GM12878 (cell line): ENCODE measurements at regions not wholly inside any gene's neighbourhood (a gene's known extent, or its start where the extent isn't known, plus 50 kb on each side); places are given as distances from the start of the nearest gene placed in this dataset.
A peak's percentile ranks its signal among the peaks of the same experiment; 100 is the strongest.

ENCODE experiments used
- CTCF ChIP-seq, 3 experiments: IDR thresholded peaks in 2 of 3; conservative IDR thresholded peaks in 1 of 3; 2 replicates each; pipeline ENCODE4 v1.5.1; 2011; ENCODE audit warnings: low read depth in 3 of 3, low read length in 3 of 3, mild to moderate bottlenecking in 3 of 3, control low read depth in 2 of 3, moderate library complexity in 2 of 3, inconsistent platforms in 1 of 3, mixed read lengths in 1 of 3; ENCODE audit not compliant: control insufficient read depth in 2 of 3, insufficient read depth in 1 of 3; ENCODE audit errors: extremely low read depth in 1 of 3
- TCF7 ChIP-seq: IDR thresholded peaks from 2 replicates; pipeline ENCODE4 v1.6.1; 2014; ENCODE audit warnings: antibody characterized with exemption, borderline replicate concordance
- ZNF592 ChIP-seq: fragments of 450-650 bp; IDR thresholded peaks from 2 replicates; pipeline ENCODE4 v1.6.1; 2017; ENCODE audit warnings: mild to moderate bottlenecking, moderate library complexity

- peak; percentile 36 to 67 (median 66) for TF ChIP-seq CTCF (IDR thresholded peaks at IDR 0.05 in 2 of 3, conservative IDR thresholded peaks at IDR 0.05 in 1 of 3; ENCODE audit: control insufficient read depth in 2 of 3, extremely low read depth in 1 of 3, insufficient read depth in 1 of 3, low read depth in 3 of 3, low read length in 3 of 3)
- TF ChIP-seq TCF7: no peak
- TF ChIP-seq ZNF592: no peak
These were observed 567.6 kb downstream of the MRPL39 start for GRCh38 chr21:25039461-25040380.
